ENCODE measurements at regions not wholly inside any gene's neighbourhood (a gene's known extent, or its start where the extent isn't known, plus 50 kb on each side); places are given as distances from the start of the nearest gene placed in this dataset.

DNA sequence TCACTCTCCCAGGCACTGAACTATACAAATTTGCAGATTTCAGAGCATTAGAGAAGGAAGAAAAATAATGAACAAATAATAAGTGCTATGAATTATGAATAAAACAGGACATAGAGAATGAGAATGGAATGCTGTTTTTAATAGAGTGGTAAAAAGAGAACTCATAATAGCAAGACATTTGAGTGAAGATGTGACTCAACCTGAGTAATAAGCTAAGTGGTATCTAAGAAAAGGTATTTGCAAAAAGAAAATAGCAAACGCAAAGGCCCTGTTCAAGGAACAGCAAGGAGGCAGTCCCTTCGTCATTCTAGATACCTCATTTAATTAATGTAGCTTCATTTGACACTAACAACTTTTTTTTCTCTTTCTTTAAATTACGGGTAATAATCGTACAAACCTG, 1910.0 kb upstream of the TENM3 start:
- H3K9me3 Mint-ChIP-seq (ENCODE audit: unreplicated experiment), result no peaks in the 10 kb centered on the region

DNA sequence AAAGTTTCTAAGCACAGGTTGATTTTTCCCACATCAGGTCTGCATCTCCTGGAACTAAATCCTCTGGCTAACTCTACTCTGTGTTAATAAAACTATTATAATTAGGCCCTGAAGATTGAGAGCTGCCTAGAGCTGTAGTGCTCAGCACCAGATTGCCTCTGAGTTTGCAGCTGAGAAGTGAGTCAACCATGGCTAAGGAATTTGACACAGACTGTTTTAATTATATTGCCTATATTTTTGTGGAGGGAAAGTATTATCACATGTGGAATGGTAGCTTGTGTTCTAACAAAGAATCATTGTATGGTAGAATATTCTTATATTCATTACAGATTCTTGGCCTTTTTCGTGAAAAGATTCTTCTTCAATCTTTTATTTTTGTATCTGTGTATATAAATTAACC, 1907.6 kb upstream of the TENM3 start:
- H3K9me3 Mint-ChIP-seq (ENCODE audit: unreplicated experiment), result no peaks in the 10 kb centered on the region

More for the DNA sequence above, 1910.0 kb upstream of the TENM3 start:
- Histone ChIP-seq H3K27me3 (replicated peaks; ENCODE audit: control insufficient read depth, insufficient read depth, low read length) (no peaks in the 10 kb centered on the region), H3K9me3 (no peaks in the 10 kb centered on the region), H3K36me3 (ENCODE audit: control insufficient read depth, insufficient read depth, low read length) (no peaks in the 10 kb centered on the region), H3K4me3 (ENCODE audit: low read depth, low read length) (no peak overlapping the region), H3K4me1 (no peaks in the 10 kb centered on the region)
- DNase-seq, result no peak
- no peaks in the 10 kb centered on the region for H3K36me3 Mint-ChIP-seq (ENCODE audit: insufficient read depth, unreplicated experiment)
- BruUV-seq (replicated peaks), result no TSS peak
- ChIA-PET CTCF (no interaction called here), POLR2A (no interaction called here)
- TF ChIP-seq, protein P1, sequence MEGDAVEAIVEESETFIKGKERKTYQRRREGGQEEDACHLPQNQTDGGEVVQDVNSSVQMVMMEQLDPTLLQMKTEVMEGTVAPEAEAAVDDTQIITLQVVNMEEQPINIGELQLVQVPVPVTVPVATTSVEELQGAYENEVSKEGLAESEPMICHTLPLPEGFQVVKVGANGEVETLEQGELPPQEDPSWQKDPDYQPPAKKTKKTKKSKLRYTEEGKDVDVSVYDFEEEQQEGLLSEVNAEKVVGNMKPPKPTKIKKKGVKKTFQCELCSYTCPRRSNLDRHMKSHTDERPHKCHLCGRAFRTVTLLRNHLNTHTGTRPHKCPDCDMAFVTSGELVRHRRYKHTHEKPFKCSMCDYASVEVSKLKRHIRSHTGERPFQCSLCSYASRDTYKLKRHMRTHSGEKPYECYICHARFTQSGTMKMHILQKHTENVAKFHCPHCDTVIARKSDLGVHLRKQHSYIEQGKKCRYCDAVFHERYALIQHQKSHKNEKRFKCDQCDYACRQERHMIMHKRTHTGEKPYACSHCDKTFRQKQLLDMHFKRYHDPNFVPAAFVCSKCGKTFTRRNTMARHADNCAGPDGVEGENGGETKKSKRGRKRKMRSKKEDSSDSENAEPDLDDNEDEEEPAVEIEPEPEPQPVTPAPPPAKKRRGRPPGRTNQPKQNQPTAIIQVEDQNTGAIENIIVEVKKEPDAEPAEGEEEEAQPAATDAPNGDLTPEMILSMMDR (IDR thresholded peaks at IDR 0.05; ENCODE audit: insufficient read depth in 1 of 2, low read depth in 1 of 2, low read length in 1 of 2, severe bottlenecking in 1 of 2, unreplicated experiment in 1 of 2), result no peak
- intact Hi-C loops (cut with micrococcal nuclease; ENCODE audit: unreplicated experiment), result no loop called here
- H3K4me3 Mint-ChIP-seq (ENCODE audit: unreplicated experiment), result no peak overlapping the region
- no peaks in the 10 kb centered on the region for H3K4me1 Mint-ChIP-seq (ENCODE audit: low read depth, unreplicated experiment)
- H3K27ac Mint-ChIP-seq (ENCODE audit: unreplicated experiment), result no peak overlapping the region
- peaks cover 3% of the 10 kb centered on the region for H3K27me3 Mint-ChIP-seq (ENCODE audit: insufficient read depth, unreplicated experiment)

DNA sequence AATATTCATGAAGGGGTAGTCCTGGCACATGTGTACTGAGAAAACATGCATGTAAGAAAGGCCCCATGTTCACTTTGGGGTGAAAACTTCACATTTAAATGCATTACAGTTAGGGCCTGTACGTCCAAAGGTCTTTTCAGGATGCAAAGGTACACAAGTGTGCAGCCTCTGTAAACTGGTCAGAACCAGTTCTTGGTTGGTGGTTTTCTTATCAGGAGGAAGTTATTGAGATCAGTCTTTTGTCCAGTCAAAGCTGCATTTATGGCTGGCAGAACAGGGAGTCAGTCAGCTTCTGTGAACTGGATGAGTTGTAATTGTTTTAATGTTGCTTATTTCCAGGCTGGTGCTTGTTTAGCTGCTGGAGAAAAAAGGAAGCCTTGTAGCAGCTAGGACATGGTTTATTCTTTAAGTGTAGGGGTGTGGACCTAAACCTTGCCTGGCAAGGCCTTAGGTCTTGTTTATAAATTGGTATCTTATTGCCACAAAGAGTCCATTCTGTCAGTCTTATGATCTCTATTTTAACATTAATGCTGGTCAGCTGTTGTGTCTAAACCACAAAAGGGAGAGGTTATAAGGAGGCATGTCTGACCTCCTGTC, 1906.6 kb upstream of the TENM3 start:
- Histone ChIP-seq H3K27me3 (replicated peaks; ENCODE audit: control insufficient read depth, insufficient read depth, low read length) (no peaks in the 10 kb centered on the region), H3K36me3 (ENCODE audit: control insufficient read depth, insufficient read depth, low read length) (no peaks in the 10 kb centered on the region), H3K4me3 (ENCODE audit: low read depth, low read length) (no peak overlapping the region), H3K9me3 (no peaks in the 10 kb centered on the region), H3K4me1 (no peaks in the 10 kb centered on the region)
- Mint-ChIP-seq H3K27ac (ENCODE audit: unreplicated experiment) (no peak overlapping the region), H3K4me1 (ENCODE audit: low read depth, unreplicated experiment) (no peaks in the 10 kb centered on the region), H3K36me3 (ENCODE audit: insufficient read depth, unreplicated experiment) (no peaks in the 10 kb centered on the region), H3K4me3 (ENCODE audit: unreplicated experiment) (no peak overlapping the region), H3K27me3 (ENCODE audit: insufficient read depth, unreplicated experiment) (peaks cover 3% of the 10 kb centered on the region), H3K9me3 (ENCODE audit: unreplicated experiment) (no peaks in the 10 kb centered on the region)
- POLR2A ChIA-PET, result no interaction called here
- intact Hi-C loops (cut with micrococcal nuclease; ENCODE audit: unreplicated experiment), result no loop called here
- CTCF ChIA-PET, result no interaction called here
- TF ChIP-seq, protein P1 (IDR thresholded peaks at IDR 0.05; ENCODE audit: insufficient read depth in 1 of 2, low read depth in 1 of 2, low read length in 1 of 2, severe bottlenecking in 1 of 2, unreplicated experiment in 1 of 2), result no peak
- no peak for DNase-seq
- no TSS peak for BruUV-seq (replicated peaks)

More for the DNA sequence above, 1907.6 kb upstream of the TENM3 start:
- intact Hi-C loops (cut with micrococcal nuclease; ENCODE audit: unreplicated experiment), result no loop called here
- Mint-ChIP-seq H3K27me3 (ENCODE audit: insufficient read depth, unreplicated experiment) (peaks cover 3% of the 10 kb centered on the region), H3K27ac (ENCODE audit: unreplicated experiment) (no peak overlapping the region), H3K4me3 (ENCODE audit: unreplicated experiment) (no peak overlapping the region), H3K36me3 (ENCODE audit: insufficient read depth, unreplicated experiment) (no peaks in the 10 kb centered on the region), H3K4me1 (ENCODE audit: low read depth, unreplicated experiment) (no peaks in the 10 kb centered on the region)
- no peaks in the 10 kb centered on the region for H3K9me3 ChIP-seq
- ChIA-PET CTCF (no interaction called here), POLR2A (no interaction called here)
- no peak for DNase-seq
- H3K27me3 ChIP-seq (replicated peaks; ENCODE audit: control insufficient read depth, insufficient read depth, low read length), result no peaks in the 10 kb centered on the region
- no TSS peak for BruUV-seq (replicated peaks)
- H3K4me3 ChIP-seq (ENCODE audit: low read depth, low read length), result no peak overlapping the region
- TF ChIP-seq, protein P1 (IDR thresholded peaks at IDR 0.05; ENCODE audit: insufficient read depth in 1 of 2, low read depth in 1 of 2, low read length in 1 of 2, severe bottlenecking in 1 of 2, unreplicated experiment in 1 of 2), result no peak
- no peaks in the 10 kb centered on the region for H3K36me3 ChIP-seq (ENCODE audit: control insufficient read depth, insufficient read depth, low read length)
- no peaks in the 10 kb centered on the region for H3K4me1 ChIP-seq

All from Caco-2 (cell line).